Astrocyte (in vitro differentiated cells and primary cell): ENCODE measurements at regions not wholly inside any gene's neighbourhood (a gene's known extent, or its start where the extent isn't known, plus 50 kb on each side); places are given as distances from the start of the nearest gene placed in this dataset.

Experiments used
- DNase-seq: peaks from one replicate; pipeline ENCODE4 v3.0.0-alpha.2; 2010; ENCODE audit warnings: low read depth
- FAIRE-seq: peaks from 2 replicates; lab custom pipeline; 2011; peaks lifted over from hg19 to GRCh38; lab: Jason Lieb, UNC
- H2AFZ ChIP-seq: 2 replicates; pipeline ENCODE4 v1.6.0; 2012; ENCODE audit warnings: low read depth, low read length, inconsistent platforms
- H3K27ac ChIP-seq: 2 replicates; pipeline ENCODE4 v1.5.1; 2011; ENCODE audit warnings: low read depth, low read length, inconsistent platforms
- H3K27me3 ChIP-seq: 2 replicates; pipeline ENCODE4 v1.6.0; 2011; ENCODE audit warnings: low read length, inconsistent platforms; ENCODE audit not compliant: insufficient read depth
- H3K36me3 ChIP-seq: 2 replicates; pipeline ENCODE4 v1.5.1; 2011; ENCODE audit warnings: low read length, inconsistent platforms; ENCODE audit not compliant: insufficient read depth
- H3K4me1 ChIP-seq: 2 replicates; pipeline ENCODE4 v1.5.1; 2011; ENCODE audit warnings: low read length, inconsistent platforms; ENCODE audit not compliant: insufficient read depth
- H3K4me2 ChIP-seq: 2 replicates; pipeline ENCODE4 v1.6.0; 2012; ENCODE audit warnings: low read length, inconsistent platforms
- H3K4me3 ChIP-seq: 2 replicates; pipeline ENCODE4 v1.5.1; 2011; ENCODE audit warnings: low read depth, mild to moderate bottlenecking, low read length, inconsistent platforms; ENCODE audit not compliant: insufficient read depth
- H3K79me2 ChIP-seq: 2 replicates; pipeline ENCODE4 v1.6.0; 2012; ENCODE audit warnings: mild to moderate bottlenecking, low read length, inconsistent platforms; ENCODE audit not compliant: insufficient read depth
- H3K9ac ChIP-seq: 2 replicates; pipeline ENCODE4 v1.6.0; 2012; ENCODE audit warnings: mild to moderate bottlenecking, low read length, inconsistent platforms
- H3K9me3 ChIP-seq: 2 replicates; pipeline ENCODE4 v1.5.1; 2012; ENCODE audit warnings: low read depth, mild to moderate bottlenecking, low read length, inconsistent platforms; ENCODE audit not compliant: insufficient read depth
- H4K20me1 ChIP-seq: 2 replicates; pipeline ENCODE4 v1.6.0; 2012; ENCODE audit warnings: low read length, inconsistent platforms; ENCODE audit not compliant: insufficient read depth
- H3K27ac Mint-ChIP-seq: one replicate; pipeline ENCODE4 v1.8.0; 2021; ENCODE audit warnings: mild to moderate bottlenecking, mixed read lengths; ENCODE audit not compliant: unreplicated experiment
- H3K27me3 Mint-ChIP-seq: one replicate; pipeline ENCODE4 v1.8.0; 2021; ENCODE audit warnings: low read depth, mixed read lengths; ENCODE audit not compliant: unreplicated experiment
- H3K36me3 Mint-ChIP-seq: one replicate; pipeline ENCODE4 v1.8.0; 2021; ENCODE audit warnings: low read depth, mixed read lengths; ENCODE audit not compliant: unreplicated experiment
- H3K4me1 Mint-ChIP-seq: one replicate; pipeline ENCODE4 v1.8.0; 2021; ENCODE audit warnings: low read depth, mixed read lengths; ENCODE audit not compliant: unreplicated experiment
- H3K4me3 Mint-ChIP-seq: one replicate; pipeline ENCODE4 v1.8.0; 2021; ENCODE audit warnings: mild to moderate bottlenecking, moderate library complexity, mixed read lengths; ENCODE audit not compliant: unreplicated experiment
- H3K9me3 Mint-ChIP-seq: one replicate; pipeline ENCODE4 v1.8.0; 2021; ENCODE audit warnings: mild to moderate bottlenecking, mixed read lengths; ENCODE audit not compliant: unreplicated experiment
- EZH2 ChIP-seq: IDR thresholded peaks from 2 replicates; pipeline ENCODE4 v1.6.1; 2012; ENCODE audit warnings: mild to moderate bottlenecking, low read length, inconsistent platforms; ENCODE audit not compliant: insufficient read depth
- TF ChIP-seq, protein P1 (sequence below): IDR thresholded peaks from 2 replicates; pipeline ENCODE4 v1.5.1; 2011; ENCODE audit warnings: low read depth, mild to moderate bottlenecking, inconsistent platforms, low read length, moderate library complexity; ENCODE audit not compliant: insufficient read depth

DNA sequence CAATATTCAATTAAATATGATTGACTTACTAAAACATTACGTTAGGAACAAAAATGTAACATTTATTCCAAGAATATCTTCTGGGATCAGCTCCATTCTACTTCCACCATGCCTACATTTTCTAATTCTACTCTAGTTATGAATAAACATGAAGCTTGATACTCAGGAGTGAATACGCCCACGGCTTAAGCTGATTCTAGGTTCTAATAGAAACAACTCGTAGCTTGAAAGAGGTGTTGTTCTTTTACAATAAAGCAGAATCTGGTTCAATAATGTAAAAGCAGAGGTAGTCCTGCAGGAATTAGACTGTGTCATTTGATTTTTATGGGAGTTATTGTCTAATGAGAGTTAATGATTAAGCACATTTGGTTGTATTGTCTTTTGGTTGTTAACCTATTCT lies 107.3 kb upstream of the OLIG3 start:
- no peaks in the 10 kb centered on the region for H3K4me1 ChIP-seq
- TF ChIP-seq EZH2, result no peak
- TF ChIP-seq, protein P1, sequence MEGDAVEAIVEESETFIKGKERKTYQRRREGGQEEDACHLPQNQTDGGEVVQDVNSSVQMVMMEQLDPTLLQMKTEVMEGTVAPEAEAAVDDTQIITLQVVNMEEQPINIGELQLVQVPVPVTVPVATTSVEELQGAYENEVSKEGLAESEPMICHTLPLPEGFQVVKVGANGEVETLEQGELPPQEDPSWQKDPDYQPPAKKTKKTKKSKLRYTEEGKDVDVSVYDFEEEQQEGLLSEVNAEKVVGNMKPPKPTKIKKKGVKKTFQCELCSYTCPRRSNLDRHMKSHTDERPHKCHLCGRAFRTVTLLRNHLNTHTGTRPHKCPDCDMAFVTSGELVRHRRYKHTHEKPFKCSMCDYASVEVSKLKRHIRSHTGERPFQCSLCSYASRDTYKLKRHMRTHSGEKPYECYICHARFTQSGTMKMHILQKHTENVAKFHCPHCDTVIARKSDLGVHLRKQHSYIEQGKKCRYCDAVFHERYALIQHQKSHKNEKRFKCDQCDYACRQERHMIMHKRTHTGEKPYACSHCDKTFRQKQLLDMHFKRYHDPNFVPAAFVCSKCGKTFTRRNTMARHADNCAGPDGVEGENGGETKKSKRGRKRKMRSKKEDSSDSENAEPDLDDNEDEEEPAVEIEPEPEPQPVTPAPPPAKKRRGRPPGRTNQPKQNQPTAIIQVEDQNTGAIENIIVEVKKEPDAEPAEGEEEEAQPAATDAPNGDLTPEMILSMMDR, result no peak
- H3K27ac ChIP-seq, result no peak overlapping the region
- Mint-ChIP-seq H3K27me3 (peaks cover 13% of the 10 kb centered on the region), H3K27ac (no peak overlapping the region), H3K9me3 (no peaks in the 10 kb centered on the region), H3K4me3 (no peak overlapping the region), H3K36me3 (no peaks in the 10 kb centered on the region), H3K4me1 (no peaks in the 10 kb centered on the region)
- H3K79me2 ChIP-seq, result no peaks in the 10 kb centered on the region
- H3K36me3 ChIP-seq, result no peaks in the 10 kb centered on the region
- H3K4me2 ChIP-seq, result no peak overlapping the region
- H3K9ac ChIP-seq, result no peak overlapping the region
- H3K27me3 ChIP-seq, result no peaks in the 10 kb centered on the region
- no peak for FAIRE-seq
- H3K4me3 ChIP-seq, result no peak overlapping the region
- no peaks in the 10 kb centered on the region for H3K9me3 ChIP-seq
- H4K20me1 ChIP-seq, result no peaks in the 10 kb centered on the region
- DNase-seq, result no peak
- H2AFZ ChIP-seq, result no peak overlapping the region

DNA sequence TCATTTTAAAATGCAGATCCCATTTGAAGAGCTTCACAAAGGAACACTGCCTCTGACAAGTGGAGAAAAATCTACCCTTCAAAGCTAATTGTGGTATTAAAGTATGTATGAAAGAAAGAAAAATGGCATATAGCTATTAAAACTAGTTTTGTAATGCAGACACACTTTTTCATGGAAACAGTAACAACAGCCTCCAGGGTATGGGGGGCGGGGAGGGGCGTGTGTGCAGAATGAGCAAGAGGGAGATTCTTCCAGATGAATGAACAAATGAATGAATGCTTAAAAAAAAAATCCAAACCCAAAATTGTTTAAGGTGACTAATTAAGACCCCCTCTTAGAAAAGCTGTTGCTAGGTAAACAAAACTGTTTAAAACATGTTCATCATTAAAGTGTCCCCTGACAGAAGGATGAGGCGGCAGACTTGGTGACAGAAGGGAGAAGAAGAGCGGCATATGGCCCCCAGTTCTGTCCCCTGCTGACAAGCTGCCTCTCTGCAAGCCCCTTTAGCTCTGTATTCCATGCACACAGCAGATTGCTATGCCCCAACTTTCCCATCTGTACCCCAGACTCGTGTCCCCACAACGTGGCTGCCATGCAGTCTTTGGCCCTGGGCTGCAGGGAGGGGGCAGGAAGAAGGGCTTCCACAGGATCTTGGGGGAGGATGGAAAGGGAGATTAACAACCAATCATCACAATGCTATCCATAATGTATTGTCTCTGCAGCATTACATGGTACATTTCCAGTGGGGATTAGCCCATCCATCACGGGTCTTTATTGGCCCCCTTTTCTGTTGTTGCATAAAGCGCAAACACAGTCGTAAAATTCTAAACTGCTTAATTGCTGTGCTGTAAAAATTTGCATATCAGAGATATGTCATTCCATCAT lies 108.4 kb upstream of the OLIG3 start:
- TF ChIP-seq, protein P1, result no peak
- TF ChIP-seq EZH2, result no peak
- Mint-ChIP-seq H3K9me3 (no peaks in the 10 kb centered on the region), H3K27ac (no peak overlapping the region), H3K27me3 (peaks cover 13% of the 10 kb centered on the region), H3K4me3 (no peak overlapping the region), H3K4me1 (no peaks in the 10 kb centered on the region), H3K36me3 (no peaks in the 10 kb centered on the region)
- Histone ChIP-seq H3K4me3 (no peak overlapping the region), H3K9ac (no peak overlapping the region), H3K27me3 (no peaks in the 10 kb centered on the region), H3K79me2 (no peaks in the 10 kb centered on the region), H3K27ac (no peak overlapping the region), H2AFZ (no peak overlapping the region), H3K36me3 (no peaks in the 10 kb centered on the region), H3K4me2 (no peak overlapping the region), H3K9me3 (no peaks in the 10 kb centered on the region), H3K4me1 (no peaks in the 10 kb centered on the region), H4K20me1 (no peaks in the 10 kb centered on the region)
- FAIRE-seq (no peak), DNase-seq (no peak)

DNA sequence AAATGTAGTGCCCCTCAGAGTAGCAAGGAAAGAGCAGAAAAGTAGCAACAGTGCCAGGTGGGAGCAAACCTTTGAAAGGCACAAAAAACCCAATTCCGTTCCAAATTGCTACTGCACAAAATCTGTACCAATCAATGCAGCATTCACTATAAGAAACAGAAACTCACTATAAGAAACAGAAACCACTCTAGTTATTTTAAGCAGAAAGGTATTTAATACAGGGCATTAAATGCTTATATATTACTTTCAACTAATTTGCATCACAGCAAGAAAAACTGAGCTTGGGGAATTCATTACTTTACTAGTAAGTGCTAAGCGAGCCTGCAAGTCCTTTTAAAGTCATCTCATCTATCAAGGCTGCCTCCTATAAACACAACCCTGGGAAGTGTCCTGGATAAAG lies 116.5 kb upstream of the OLIG3 start:
- Mint-ChIP-seq H3K27ac (no peak overlapping the region), H3K9me3 (no peaks in the 10 kb centered on the region), H3K4me3 (no peak overlapping the region), H3K4me1 (no peaks in the 10 kb centered on the region), H3K36me3 (no peaks in the 10 kb centered on the region), H3K27me3 (peaks cover under 1% of the 10 kb centered on the region)
- Histone ChIP-seq H3K27ac (no peak overlapping the region), H3K9ac (no peak overlapping the region), H3K9me3 (no peaks in the 10 kb centered on the region), H4K20me1 (no peaks in the 10 kb centered on the region), H3K36me3 (no peaks in the 10 kb centered on the region), H3K4me1 (no peaks in the 10 kb centered on the region), H3K27me3 (peaks cover 2% of the 10 kb centered on the region), H3K4me2 (no peak overlapping the region), H2AFZ (no peak overlapping the region), H3K79me2 (no peaks in the 10 kb centered on the region), H3K4me3 (no peak overlapping the region)
- no peak for TF ChIP-seq EZH2
- TF ChIP-seq, protein P1, result no peak
- no peak for FAIRE-seq
- no peak for DNase-seq
